SU-DHL-6 (cell line): ENCODE measurements at regions not wholly inside any gene's neighbourhood (a gene's known extent, or its start where the extent isn't known, plus 50 kb on each side); places are given as distances from the start of the nearest gene placed in this dataset.

Source experiments
- CTCF ChIP-seq: fragments of 200-600 bp; sonication (generic); IDR thresholded peaks from one replicate; pipeline ENCODE4 v1.5.1; 2017; ENCODE audit warnings: antibody characterized with exemption, mild to moderate bottlenecking, low read length, moderate library complexity; ENCODE audit not compliant: insufficient read depth, poor library complexity, severe bottlenecking
- EZH2phosphoT487 ChIP-seq: fragments of 200-600 bp; sonication (generic), shearing (Covaris generic); conservative IDR thresholded peaks from 2 replicates; pipeline ENCODE4 v1.6.1; 2018; ENCODE audit warnings: mild to moderate bottlenecking, antibody characterized with exemption, low read length, moderate library complexity, mixed read lengths

GRCh38 chr10:32210306-32211045, 136.5 kb downstream of the EPC1 start:
- TF ChIP-seq CTCF (no peak), EZH2phosphoT487 (no peak)
